DND-41 (cell line): ENCODE measurements at regions not wholly inside any gene's neighbourhood (a gene's known extent, or its start where the extent isn't known, plus 50 kb on each side); places are given as distances from the start of the nearest gene placed in this dataset.

Experiments
- CTCF ChIP-seq: IDR thresholded peaks from 2 replicates; pipeline ENCODE4 v1.5.1; 2012; ENCODE audit warnings: borderline replicate concordance, low read length, moderate library complexity, mild to moderate bottlenecking; ENCODE audit not compliant: poor library complexity, severe bottlenecking; ENCODE audit errors: extremely low read depth
- EZH2 ChIP-seq: IDR thresholded peaks from 3 replicates; pipeline ENCODE4 v1.6.1; 2012; ENCODE audit warnings: borderline replicate concordance, low read depth, mild to moderate bottlenecking, moderate library complexity, low read length, inconsistent platforms; ENCODE audit not compliant: severe bottlenecking

- TF ChIP-seq CTCF (no peak), EZH2 (no peak)
These were observed 1573.5 kb upstream of the ACVR2A start for GRCh38 chr2:146271131-146271831.
